ENCODE measurements at regions not wholly inside any gene's neighbourhood (a gene's known extent, or its start where the extent isn't known, plus 50 kb on each side); places are given as distances from the start of the nearest gene placed in this dataset.

DNA sequence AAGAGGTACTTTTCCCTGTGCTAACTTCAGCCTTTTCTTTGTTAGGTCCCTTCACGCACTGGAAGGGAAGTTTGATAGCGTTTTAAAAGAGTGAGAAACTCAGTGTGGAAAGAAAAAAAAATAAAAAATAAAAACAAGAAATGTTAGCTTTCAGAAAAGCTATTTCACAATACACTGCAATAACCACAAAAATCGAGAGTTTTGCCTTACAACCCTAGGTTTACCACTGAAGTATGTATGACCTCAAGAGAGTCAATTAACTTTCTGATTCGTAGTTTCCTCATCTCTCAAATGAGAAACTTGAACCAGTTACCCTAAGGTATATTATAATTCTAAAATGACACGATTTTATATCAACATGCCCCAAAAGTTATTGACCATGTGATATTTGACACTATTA is 93.9 kb upstream of the JADE1 start:
- TF ChIP-seq, protein P1, sequence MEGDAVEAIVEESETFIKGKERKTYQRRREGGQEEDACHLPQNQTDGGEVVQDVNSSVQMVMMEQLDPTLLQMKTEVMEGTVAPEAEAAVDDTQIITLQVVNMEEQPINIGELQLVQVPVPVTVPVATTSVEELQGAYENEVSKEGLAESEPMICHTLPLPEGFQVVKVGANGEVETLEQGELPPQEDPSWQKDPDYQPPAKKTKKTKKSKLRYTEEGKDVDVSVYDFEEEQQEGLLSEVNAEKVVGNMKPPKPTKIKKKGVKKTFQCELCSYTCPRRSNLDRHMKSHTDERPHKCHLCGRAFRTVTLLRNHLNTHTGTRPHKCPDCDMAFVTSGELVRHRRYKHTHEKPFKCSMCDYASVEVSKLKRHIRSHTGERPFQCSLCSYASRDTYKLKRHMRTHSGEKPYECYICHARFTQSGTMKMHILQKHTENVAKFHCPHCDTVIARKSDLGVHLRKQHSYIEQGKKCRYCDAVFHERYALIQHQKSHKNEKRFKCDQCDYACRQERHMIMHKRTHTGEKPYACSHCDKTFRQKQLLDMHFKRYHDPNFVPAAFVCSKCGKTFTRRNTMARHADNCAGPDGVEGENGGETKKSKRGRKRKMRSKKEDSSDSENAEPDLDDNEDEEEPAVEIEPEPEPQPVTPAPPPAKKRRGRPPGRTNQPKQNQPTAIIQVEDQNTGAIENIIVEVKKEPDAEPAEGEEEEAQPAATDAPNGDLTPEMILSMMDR (IDR thresholded peaks at IDR 0.05; ENCODE audit: poor library complexity) = no peak
- TF ChIP-seq EZH2phosphoT487 (IDR thresholded peaks at IDR 0.05; ENCODE audit: low read depth, severe bottlenecking, unreplicated experiment) = no peak

Data from hepatocyte (in vitro differentiated cells).